Right lobe of liver (tissue), 4 donors: ENCODE measurements at regions not wholly inside any gene's neighbourhood (a gene's known extent, or its start where the extent isn't known, plus 50 kb on each side); places are given as distances from the start of the nearest gene placed in this dataset.

Experiments used
- POLR2A ChIP-seq: fragments of 450-650 bp; IDR thresholded peaks from one replicate; pipeline ENCODE4 v1.6.1; 2017; ENCODE audit warnings: antibody characterized with exemption, mild to moderate bottlenecking
- TF ChIP-seq, protein P1 (sequence below), 4 donors: fragments of 200-600 bp in 3 of 4; fragments of 450-650 bp in 1 of 4; IDR thresholded peaks; one replicate each; pipeline versions ENCODE4 v1.5.1 to v1.8.0; 2016 to 2022; ENCODE audit warnings: antibody characterized with exemption in 4 of 4, mild to moderate bottlenecking in 2 of 4
- donor health status: DM: no; HTN: no; CAD: no.
- donor health status: DM: no; HTN: no; CAD: no.
- donor health status: DM: no; HTN: yes; CAD: no.

DNA sequence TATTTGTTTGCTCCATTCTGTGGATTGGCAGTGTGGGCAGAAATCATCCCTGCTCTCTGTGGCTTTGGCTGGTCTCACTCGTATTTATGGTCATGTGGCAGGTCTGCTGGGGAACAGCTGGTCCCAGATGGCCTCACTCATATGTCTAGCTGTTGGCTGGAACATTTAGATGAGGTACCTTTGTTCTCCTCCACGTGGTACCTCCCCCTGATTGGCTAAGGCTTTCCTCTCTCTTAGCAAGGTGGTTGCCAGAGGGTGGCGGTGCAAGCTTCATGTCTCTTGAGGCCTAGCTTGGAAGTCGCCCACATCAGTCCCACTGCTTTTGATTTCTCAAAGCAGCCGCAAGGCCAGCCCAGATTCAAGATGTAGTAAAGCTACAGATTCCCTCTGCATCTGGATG, 348.5 kb upstream of the BTBD3 start:
- no peak for TF ChIP-seq POLR2A
- TF ChIP-seq, protein P1, sequence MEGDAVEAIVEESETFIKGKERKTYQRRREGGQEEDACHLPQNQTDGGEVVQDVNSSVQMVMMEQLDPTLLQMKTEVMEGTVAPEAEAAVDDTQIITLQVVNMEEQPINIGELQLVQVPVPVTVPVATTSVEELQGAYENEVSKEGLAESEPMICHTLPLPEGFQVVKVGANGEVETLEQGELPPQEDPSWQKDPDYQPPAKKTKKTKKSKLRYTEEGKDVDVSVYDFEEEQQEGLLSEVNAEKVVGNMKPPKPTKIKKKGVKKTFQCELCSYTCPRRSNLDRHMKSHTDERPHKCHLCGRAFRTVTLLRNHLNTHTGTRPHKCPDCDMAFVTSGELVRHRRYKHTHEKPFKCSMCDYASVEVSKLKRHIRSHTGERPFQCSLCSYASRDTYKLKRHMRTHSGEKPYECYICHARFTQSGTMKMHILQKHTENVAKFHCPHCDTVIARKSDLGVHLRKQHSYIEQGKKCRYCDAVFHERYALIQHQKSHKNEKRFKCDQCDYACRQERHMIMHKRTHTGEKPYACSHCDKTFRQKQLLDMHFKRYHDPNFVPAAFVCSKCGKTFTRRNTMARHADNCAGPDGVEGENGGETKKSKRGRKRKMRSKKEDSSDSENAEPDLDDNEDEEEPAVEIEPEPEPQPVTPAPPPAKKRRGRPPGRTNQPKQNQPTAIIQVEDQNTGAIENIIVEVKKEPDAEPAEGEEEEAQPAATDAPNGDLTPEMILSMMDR (IDR thresholded peaks at IDR 0.05), result no peak
